Astrocyte of the cerebellum (primary cell): ENCODE measurements at regions not wholly inside any gene's neighbourhood (a gene's known extent, or its start where the extent isn't known, plus 50 kb on each side); places are given as distances from the start of the nearest gene placed in this dataset.
A peak's percentile ranks its signal among the peaks of the same experiment; 100 is the strongest.
"Not testable (repeated sequence)": the region's sequence is repeated elsewhere in the genome, so short reads cannot be mapped to it uniquely, and the experiment has no call there.

Experiments used
- DNase-seq: peaks from one replicate; pipeline ENCODE4 v3.0.0-alpha.2; 2011; ENCODE audit warnings: low read depth
- H3K4me3 ChIP-seq: 2 replicates; pipeline ENCODE4 v1.5.1; 2011; ENCODE audit warnings: mild to moderate bottlenecking, low read depth, low read length, moderate library complexity
- in situ Hi-C: cut with HindIII; loops from 2 replicates; pipeline ENCODE4 v1.10.0; 2017; ENCODE audit warnings: low sequenced_read_pairs
- TF ChIP-seq, protein P1 (sequence below): IDR thresholded peaks from 2 replicates; pipeline ENCODE4 v1.5.1; 2012; ENCODE audit warnings: low read length, low read depth, moderate library complexity, mild to moderate bottlenecking; ENCODE audit errors: missing control alignments

DNA sequence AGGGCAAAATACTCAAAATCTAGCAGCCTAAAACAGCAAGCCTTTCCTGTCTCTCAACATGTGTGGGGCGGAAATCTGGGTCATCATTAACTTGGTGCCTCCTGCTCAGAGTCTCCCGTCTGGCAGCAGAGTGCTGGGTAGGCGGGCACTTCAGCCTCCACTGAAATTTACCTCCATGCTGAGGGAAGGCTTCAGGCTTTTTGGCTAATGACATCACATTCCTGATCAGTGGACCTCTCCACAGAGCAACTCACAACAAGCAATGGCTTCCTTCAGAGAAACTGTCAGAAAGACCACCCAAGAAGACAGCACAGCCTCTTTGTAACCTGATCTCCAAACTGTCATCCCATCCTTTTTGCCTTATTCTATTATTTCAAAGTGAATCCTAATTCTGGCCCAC, 1109.0 kb downstream of the UQCRFS1 start:
- H3K4me3 ChIP-seq: no peak overlapping the region
- no peak for DNase-seq
- TF ChIP-seq, protein P1, sequence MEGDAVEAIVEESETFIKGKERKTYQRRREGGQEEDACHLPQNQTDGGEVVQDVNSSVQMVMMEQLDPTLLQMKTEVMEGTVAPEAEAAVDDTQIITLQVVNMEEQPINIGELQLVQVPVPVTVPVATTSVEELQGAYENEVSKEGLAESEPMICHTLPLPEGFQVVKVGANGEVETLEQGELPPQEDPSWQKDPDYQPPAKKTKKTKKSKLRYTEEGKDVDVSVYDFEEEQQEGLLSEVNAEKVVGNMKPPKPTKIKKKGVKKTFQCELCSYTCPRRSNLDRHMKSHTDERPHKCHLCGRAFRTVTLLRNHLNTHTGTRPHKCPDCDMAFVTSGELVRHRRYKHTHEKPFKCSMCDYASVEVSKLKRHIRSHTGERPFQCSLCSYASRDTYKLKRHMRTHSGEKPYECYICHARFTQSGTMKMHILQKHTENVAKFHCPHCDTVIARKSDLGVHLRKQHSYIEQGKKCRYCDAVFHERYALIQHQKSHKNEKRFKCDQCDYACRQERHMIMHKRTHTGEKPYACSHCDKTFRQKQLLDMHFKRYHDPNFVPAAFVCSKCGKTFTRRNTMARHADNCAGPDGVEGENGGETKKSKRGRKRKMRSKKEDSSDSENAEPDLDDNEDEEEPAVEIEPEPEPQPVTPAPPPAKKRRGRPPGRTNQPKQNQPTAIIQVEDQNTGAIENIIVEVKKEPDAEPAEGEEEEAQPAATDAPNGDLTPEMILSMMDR: no peak
- in situ Hi-C loops: no loop called here

DNA sequence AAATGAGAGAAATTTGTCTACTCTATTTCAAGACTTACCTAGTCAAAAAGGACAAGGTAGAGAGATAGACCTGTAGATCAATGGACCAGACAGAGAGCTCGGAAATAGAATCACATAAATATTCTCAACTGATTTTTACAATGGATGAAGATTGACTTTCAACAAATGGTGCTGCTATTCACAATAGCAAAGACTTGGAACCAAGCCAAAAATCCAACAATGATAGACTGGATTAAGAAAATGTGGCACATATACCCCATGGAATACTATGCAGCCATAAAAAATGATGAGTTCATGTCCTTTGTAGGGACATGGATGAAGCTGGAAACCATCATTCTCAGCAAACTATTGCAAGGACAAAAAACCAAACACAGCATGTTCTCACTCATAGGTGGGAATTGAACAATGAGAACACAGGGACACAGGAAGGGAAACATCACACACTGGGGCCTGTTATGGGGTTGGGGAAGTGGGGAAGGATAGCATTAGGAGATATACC, 1128.2 kb downstream of the UQCRFS1 start:
- in situ Hi-C loops: not testable (repeated sequence)

DNA sequence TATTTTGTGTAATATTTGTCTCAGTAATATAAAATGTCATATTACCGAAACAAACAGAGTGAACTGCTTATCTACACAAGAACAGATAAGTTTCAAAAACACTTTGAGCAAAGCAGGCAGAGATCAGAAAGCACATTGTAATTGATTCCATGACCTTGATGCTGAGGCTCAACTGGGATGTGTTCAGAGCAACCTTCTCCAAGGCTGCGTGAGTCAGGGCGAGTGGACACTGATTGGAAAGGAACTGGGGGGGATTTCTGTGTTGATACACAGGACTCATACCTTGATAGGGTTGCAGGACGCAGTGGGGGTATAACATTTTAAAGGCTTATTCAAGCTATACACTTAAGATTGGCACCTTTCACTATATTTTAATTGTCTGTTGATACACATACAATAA, 1136.3 kb downstream of the UQCRFS1 start:
- DNase-seq: no peak

More for the DNA sequence above, 1128.2 kb downstream of the UQCRFS1 start:
- H3K4me3 ChIP-seq, DNase-seq: not testable (repeated sequence)

DNA sequence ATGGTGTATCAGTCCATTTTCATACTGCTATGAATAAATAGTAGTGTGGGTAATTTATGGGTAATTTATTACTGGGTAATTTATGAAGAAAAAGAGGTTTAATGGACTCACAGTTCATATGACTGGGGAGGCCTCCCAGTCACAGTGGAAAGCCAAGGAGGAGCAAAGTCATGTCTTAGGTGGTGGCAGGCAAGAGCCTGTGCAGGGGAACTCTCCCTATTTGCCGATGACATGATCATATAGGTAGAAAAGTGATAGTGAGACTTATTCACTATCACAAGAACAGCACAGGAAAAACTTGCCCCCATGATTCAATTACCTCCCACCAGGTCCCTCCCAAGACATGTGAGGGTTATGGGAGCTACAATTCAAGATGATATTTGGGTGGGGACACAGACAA, 1137.7 kb downstream of the UQCRFS1 start:
- in situ Hi-C loops: no loop called here
- DNase-seq: no peak
- H3K4me3 ChIP-seq: no peak overlapping the region
- TF ChIP-seq, protein P1: no peak

More for the DNA sequence above, 1136.3 kb downstream of the UQCRFS1 start:
- H3K4me3 ChIP-seq: no peak overlapping the region
- in situ Hi-C loops: no loop called here
- TF ChIP-seq, protein P1: no peak

DNA sequence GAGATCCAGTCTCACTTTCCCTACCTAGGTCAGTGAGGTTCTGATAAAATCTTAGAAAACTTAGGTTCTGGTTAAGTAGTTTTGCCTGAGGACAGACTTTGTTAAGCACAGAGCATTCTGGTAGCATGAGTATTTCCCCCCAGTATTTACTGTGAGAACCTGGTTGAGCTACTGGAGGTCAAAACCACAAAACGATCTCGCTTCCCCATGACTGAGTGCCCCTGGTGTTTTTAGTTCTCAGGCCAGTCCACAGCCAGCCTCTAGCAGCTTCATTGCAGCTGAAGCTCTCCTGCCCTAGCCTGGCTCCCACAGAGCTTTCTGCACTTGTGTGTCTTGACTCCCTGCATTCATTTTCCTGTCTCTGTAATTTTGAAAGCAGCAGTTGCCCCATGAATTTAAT, 1138.2 kb downstream of the UQCRFS1 start:
- DNase-seq: peak; percentile 28
- H3K4me3 ChIP-seq: no peak overlapping the region
- in situ Hi-C loops: no loop called here
- TF ChIP-seq, protein P1: no peak

DNA sequence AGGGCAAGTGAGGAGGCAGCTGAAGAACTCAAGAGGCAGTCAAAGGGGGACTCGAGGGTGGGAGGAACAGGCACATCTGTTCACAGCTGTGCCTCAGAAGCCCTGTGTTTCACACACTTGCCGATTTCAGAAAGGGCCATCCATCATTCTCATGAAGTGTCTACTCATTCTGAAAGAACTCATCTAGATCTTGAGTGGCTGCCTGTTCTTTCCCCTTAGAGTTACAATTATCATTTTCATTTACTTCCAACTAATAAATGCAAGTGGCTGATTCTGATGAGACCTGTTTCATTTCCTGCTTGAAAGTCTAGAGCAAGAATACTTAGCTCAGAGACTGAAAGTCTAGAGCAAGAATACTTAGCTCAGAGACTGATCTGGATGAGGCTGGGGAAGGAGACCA, 1145.1 kb downstream of the UQCRFS1 start:
- no peak for DNase-seq
- TF ChIP-seq, protein P1: no peak
- no peak overlapping the region for H3K4me3 ChIP-seq
- in situ Hi-C loops: no loop called here

DNA sequence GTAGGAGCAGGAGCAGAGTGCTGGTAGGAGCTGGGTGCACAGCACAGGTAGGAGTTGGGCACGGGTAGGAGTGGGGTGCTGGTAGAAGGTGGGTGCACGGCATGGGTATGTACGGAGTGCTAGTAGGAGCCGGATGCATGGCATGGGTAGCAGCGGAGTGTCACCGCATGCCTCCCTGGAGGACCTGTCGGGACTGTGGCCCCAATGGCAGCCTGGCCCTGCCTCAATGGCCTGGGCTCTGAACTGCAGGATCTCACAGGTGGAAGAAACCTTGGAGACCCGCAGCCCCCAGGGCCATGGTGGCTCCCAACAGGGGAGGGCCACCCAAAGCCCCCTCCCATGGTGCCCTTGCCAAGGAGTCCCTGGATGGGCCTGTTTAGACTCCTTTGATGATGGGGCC, 1146.0 kb downstream of the UQCRFS1 start:
- TF ChIP-seq, protein P1: no peak
- no peak for DNase-seq
- H3K4me3 ChIP-seq: no peak overlapping the region
- in situ Hi-C loops: no loop called here
